GM21529 (cell line): ENCODE measurements at regions not wholly inside any gene's neighbourhood (a gene's known extent, or its start where the extent isn't known, plus 50 kb on each side); places are given as distances from the start of the nearest gene placed in this dataset.

Experiments used
- ATAC-seq: cut with Tn5 transposase; IDR thresholded peaks from one replicate; pipeline ENCODE4 v1.9.1; 2021; ENCODE audit not compliant: unreplicated experiment

- ATAC-seq, result no peak
Measured at GRCh38 chr5:68476854-68477253, 261.3 kb downstream of the PIK3R1 start.

- ATAC-seq, result no peak
Measured at GRCh38 chr5:68478301-68479095, 262.9 kb downstream of the PIK3R1 start.

DNA sequence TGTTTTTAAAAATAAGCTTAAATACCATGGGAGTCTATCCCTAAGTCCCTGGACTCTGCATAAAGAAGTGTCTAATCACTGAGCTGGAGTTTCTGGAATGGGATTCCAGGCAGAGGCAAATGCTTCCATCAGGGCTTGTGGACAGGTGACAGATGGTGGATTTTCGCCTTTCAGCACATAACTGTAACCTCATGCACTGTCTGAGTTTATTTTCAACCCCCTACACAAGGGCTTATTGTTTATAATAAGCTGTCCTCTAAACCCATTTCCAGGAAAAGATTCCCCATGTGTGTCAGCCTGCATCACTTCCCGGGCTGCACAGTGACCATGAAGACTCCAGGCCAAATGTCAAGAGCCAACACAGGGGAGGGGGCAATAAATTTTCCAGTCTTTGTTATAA is 264.0 kb downstream of the PIK3R1 start:
- ATAC-seq, result no peak

DNA sequence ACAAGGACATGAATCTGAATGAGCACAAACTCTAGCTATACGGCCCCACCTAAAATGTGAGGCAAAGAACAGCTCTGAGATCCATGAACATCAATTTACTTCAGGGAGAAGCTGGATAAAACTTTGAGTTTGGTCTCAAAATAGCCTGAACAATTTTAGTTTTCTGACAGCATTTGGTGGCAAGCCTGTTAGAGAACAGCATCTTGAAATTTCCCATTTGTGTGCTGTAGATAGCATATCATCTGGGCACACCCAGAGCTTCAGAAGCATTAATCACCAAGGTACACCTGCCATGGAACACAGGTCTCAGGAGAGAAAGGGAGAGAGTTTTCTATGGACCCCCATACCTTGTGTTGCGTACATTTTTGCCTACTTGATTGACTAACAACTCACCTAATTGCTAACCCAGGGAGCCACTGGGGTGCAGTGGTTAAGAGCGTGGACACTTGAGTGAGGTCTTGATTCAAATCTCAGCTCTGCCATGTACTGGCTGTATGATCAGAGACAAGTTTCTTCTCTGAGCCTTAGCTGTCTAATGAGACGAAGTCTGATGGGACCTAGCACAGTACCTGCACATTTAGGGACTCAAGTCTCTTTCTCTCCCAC is 264.9 kb downstream of the PIK3R1 start:
- no peak for ATAC-seq

- ATAC-seq, result no peak
Measured at GRCh38 chr5:68482199-68482598, 266.6 kb downstream of the PIK3R1 start.

GRCh38 chr5:68484307-68485068 is 268.9 kb downstream of the PIK3R1 start:
- ATAC-seq, result no peak

- no peak for ATAC-seq
Measured at GRCh38 chr5:68489556-68489955, 274.0 kb downstream of the PIK3R1 start.

DNA sequence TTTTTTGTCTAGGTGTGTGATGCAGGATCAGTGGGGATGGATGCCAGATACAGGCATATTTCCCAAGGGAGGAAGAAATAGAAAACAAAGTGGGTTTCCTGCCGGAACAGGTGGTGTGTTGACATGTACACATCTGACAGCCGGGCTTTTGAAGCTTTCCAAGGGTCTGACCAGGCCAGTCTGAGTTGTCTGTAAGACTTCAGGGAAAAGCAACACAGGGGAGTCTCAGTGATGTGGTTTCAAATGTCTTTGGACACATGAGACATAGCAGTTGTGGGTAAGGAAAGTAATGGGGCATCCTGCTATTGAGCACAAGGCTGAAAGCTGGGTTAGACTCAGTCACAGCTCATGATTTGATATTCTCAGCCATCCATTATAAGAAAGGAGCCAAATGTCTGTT is 274.9 kb downstream of the PIK3R1 start:
- no peak for ATAC-seq

DNA sequence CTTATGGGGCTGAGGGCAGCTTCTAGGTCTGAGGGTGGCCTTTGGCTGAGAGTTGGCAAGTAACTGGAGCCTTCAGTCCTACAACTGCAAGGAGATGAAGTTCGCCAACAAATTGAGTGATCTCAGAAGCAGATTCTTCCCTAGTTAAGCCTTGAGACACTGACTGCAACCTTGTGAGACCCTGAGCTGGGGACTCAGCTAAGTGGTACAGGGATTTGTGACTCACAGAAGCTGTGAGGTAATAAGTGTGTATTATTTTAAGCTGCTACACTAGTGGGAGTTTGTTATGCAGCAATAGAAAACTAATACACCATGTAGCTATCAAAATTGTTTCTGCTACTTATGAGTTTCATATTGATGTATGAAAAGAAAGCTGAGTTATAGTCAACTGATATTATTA is 279.2 kb downstream of the PIK3R1 start:
- no peak for ATAC-seq

DNA sequence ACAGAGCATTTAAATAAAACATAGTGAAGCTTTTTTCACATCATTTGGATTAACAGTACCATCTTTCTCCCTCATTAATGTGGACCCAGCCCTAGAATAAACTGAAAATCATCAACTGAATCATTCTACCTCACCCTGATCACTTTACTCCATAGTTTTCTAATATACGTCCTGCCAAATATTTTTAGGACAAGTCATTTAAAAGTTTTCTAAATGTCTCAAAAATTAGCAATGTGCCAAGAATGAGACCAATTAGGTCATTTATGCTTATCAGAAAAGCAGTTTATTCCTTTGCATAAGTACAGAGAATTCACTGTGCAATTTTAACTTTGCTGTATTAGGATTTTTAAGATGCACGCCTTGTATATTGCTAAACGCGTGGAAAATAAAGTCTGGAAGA is 284.4 kb downstream of the PIK3R1 start:
- no peak for ATAC-seq

DNA sequence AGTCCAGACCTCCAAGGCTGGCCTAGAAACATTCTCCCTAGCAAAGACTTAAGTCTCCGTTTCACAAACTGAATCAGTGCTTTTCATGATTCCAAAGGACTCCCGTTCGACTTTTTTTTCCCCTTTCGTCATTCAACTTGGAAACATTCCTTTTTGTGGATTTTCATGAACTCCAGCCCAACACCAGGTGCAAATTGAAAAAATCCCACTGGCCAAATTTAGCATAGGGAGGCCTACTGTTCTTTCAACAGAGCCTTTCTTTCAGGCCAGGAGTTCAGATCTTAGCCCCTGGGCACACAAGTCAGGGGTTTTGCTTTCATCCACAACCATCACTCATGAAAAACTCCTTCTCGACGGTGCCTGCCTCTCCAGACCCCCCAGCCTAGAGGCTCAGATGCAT is 285.3 kb downstream of the PIK3R1 start:
- ATAC-seq, result no peak

- ATAC-seq, result no peak
Measured at GRCh38 chr5:68502531-68502930, 287.0 kb downstream of the PIK3R1 start.

DNA sequence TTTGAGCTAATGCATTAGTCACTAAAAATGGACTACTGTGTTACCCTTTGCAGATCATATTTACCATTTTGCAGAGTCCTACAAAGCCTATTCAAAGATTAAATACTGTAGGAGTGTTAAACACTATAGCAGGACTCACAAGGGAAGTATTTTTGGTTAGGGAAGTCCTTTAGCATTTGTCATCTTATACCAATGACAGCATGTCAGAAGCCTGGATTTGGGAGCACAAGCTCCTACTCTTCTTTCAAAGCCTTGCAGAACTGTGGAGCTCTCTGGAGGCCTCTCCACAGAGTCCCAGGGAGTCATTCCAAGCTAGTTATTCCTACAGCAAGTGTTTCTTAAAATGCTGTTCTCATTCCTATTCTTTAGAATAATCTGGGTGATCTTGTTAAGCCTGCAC is 288.8 kb downstream of the PIK3R1 start:
- no peak for ATAC-seq

DNA sequence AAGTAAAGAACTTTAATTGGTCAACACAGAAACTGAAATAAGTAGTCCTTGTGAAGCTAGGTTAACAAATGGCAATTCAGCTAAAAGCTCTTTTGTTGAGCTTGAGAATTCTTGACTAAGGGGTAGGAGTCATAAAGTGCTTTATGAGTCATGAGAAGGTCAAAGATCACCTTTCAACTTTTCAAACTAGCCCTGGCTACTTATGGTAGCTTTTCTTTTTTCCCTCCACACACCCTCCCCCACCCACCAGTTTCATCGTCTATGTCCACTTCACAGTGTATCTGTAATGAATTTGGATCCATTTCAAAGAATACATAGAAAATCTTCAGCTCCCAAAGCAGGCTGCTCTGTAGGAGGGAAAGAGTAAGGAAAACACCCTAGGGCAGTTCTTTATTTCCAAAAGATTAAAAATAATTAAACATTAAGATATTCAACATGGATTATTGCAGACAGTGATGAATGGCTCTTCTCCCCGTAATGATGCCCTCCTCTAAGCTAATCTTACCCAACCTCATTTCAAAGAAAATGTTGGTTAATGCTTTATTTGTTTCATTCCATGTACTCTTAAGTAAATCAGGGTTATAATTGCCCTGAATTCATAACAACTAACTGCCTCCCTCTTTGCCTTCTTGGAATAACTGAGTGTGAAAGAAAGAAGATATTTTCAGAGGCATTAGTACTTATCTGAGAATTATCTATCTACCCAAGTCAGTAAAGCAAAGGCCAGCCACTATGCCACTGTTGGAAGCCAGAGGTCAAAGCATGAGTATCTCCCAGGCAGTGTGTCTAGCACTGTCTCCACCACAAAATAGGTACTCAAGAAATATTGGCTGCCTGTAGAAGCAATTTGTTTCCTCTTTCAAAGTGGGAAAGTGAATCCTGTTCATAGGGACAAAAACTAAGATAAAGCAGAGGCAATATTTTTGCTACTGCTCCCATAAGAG is 290.6 kb downstream of the PIK3R1 start:
- ATAC-seq, result no peak

GRCh38 chr5:68515514-68515913 is 300.0 kb downstream of the PIK3R1 start:
- ATAC-seq, result no peak

- ATAC-seq, result no peak
Measured at GRCh38 chr5:68518286-68518685, 302.7 kb downstream of the PIK3R1 start.

DNA sequence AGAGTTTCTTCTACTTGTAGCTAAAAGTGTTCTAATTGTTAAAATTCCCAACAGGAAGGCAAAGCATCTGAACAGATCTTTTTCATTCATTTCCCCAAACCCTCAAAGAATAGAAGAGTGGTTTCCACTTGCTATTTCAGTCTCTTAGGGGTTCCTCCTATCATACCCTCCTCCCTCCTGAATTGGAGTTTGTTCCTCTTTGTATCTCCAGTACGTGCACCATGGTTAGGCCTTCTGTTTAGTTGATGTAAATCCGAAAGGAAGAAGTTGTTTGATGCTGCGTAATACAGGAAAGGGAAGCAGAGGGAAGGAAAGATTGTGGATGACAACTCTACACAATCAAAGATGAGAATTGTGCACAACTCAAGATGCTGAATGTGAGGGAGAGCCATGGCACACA is 303.6 kb downstream of the PIK3R1 start:
- no peak for ATAC-seq

DNA sequence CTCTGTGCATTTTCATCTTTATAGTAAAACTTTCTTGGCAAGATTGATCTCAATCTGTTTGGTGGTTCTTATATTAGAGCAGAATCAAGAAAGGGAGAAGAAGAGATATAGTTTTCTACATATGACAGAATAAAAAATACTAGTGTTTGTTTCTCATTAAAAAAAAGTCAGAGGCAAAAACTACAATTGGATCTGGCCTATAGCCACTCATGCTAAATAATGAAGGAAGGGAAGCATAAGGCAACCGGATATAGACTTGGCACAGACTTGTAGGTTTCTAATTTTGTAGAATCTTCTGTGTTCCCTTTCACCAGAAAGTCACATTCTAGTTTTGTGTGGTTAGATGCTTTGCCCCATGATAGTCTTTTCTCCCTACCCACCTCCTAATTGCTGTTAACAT is 306.2 kb downstream of the PIK3R1 start:
- ATAC-seq, result no peak

DNA sequence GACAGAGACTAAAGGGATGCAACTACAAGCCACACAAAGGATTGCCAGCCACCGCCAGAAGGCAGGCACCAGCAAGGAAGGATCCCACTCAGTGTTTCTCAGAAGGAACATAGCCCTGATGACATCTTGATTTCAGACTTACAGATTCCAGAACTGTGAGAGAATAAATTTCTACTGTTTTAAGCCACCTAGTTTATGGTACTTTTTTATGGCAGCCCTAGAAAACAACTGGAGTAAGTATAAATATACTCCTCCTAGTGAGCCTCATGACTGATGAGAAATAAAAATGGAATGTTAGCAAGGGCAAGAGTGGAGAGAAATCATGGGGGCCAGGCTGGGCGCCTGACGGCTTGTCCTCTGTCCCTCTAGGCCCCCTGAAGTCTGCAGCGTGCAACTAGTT is 307.3 kb downstream of the PIK3R1 start:
- no peak for ATAC-seq

DNA sequence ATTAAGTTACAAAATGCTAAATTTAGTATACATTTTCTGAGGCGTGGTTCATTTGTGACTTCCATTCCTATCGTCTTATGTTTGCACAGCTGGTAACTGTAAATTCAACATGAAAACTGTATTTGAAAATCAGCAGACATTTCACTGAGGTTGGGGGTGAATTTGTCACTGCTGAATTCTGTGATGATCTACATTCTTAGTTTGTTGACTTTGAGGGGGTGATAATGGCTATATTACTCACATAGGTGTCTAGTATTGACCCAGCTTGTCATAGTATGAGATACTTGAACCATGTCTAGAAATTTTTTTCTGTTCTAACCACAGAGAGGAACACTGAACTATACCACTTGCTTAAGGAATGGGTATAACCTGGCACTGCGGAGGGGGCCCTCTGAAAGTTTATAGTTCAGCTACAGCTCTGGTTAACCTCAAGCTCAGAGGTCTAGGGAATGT is 313.3 kb downstream of the PIK3R1 start:
- no peak for ATAC-seq

DNA sequence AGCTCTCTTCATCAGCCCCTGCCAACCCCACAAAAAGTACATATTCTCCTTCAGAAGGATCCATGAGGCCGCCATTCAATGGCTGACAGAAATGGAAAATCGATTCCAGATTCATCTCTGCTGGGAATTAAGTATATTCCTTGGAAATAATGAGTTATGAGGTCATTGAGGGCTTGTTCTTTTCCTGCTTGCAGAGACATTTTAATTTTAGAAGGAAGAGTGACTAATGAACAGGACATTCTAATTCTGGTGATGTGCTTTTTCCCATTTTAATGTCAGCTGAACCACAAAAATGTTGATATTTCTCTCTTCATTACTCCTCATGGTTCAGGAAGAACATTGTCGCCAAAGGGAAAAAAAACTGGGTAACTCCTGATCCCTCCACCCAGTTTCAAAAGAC is 314.0 kb downstream of the PIK3R1 start:
- no peak for ATAC-seq
